ENCODE measurements at regions not wholly inside any gene's neighbourhood (a gene's known extent, or its start where the extent isn't known, plus 50 kb on each side); places are given as distances from the start of the nearest gene placed in this dataset.

- Mint-ChIP-seq H3K27ac (peak overlapping the region; percentile 19), H3K27me3 (no peaks in the 10 kb centered on the region), H3K4me1 (ENCODE audit: low read depth) (peaks cover 11% of the 10 kb centered on the region), H3K9me3 (ENCODE audit: low read depth) (peaks cover 6% of the 10 kb centered on the region), H3K36me3 (ENCODE audit: insufficient read depth) (no peaks in the 10 kb centered on the region), H3K4me3 (ENCODE audit: low read depth) (no peak overlapping the region)
- TF ChIP-seq CTCF (IDR thresholded peaks at IDR 0.05; ENCODE audit: unreplicated experiment): no peak
- DNase-seq (ENCODE audit: low spot score, unreplicated experiment): no peak
Measured at GRCh38 chr4:140316799-140317198, 56.6 kb upstream of the SCOC start.

DNA sequence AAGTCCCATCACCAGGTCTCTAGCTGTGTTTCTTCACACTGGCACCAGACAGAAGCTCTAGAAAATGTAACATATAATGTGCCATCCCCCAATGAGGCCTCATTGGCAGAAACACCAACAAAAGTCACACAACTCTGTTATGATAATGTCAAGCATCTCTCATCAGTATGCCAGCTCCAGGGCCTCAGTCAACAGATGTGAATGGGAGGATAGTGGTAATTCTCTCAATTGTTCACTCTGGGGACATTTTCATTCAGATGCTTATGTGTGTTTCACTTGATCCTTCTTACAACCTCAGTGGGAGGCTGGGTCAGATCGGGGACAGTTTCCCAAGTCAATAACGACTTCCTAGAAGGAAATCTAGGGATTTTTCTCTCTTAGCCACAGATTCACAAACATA lies 57.5 kb upstream of the SCOC start:
- no peak overlapping the region for H3K27ac Mint-ChIP-seq
- no peak for TF ChIP-seq CTCF (IDR thresholded peaks at IDR 0.05; ENCODE audit: unreplicated experiment)
- H3K27me3 Mint-ChIP-seq: no peaks in the 10 kb centered on the region
- no peaks in the 10 kb centered on the region for H3K9me3 Mint-ChIP-seq (ENCODE audit: low read depth)
- no peak overlapping the region for H3K4me3 Mint-ChIP-seq (ENCODE audit: low read depth)
- no peaks in the 10 kb centered on the region for H3K36me3 Mint-ChIP-seq (ENCODE audit: insufficient read depth)
- peaks cover 11% of the 10 kb centered on the region for H3K4me1 Mint-ChIP-seq (ENCODE audit: low read depth)
- no peak for DNase-seq (ENCODE audit: low spot score, unreplicated experiment)

- H3K4me1 Mint-ChIP-seq (ENCODE audit: low read depth): peaks cover 11% of the 10 kb centered on the region
- no peak for TF ChIP-seq CTCF (IDR thresholded peaks at IDR 0.05; ENCODE audit: unreplicated experiment)
- H3K9me3 Mint-ChIP-seq (ENCODE audit: low read depth): no peaks in the 10 kb centered on the region
- H3K4me3 Mint-ChIP-seq (ENCODE audit: low read depth): no peak overlapping the region
- H3K27ac Mint-ChIP-seq: no peak overlapping the region
- no peaks in the 10 kb centered on the region for H3K36me3 Mint-ChIP-seq (ENCODE audit: insufficient read depth)
- no peak for DNase-seq (ENCODE audit: low spot score, unreplicated experiment)
- H3K27me3 Mint-ChIP-seq: peaks cover 3% of the 10 kb centered on the region
Measured at GRCh38 chr4:140315438-140315837, 58.0 kb upstream of the SCOC start.

- H3K4me1 Mint-ChIP-seq (ENCODE audit: low read depth): peaks cover 11% of the 10 kb centered on the region
- H3K27me3 Mint-ChIP-seq: peaks cover 3% of the 10 kb centered on the region
- no peak for DNase-seq (ENCODE audit: low spot score, unreplicated experiment)
- no peaks in the 10 kb centered on the region for H3K36me3 Mint-ChIP-seq (ENCODE audit: insufficient read depth)
- H3K4me3 Mint-ChIP-seq (ENCODE audit: low read depth): no peak overlapping the region
- no peak for TF ChIP-seq CTCF (IDR thresholded peaks at IDR 0.05; ENCODE audit: unreplicated experiment)
- H3K27ac Mint-ChIP-seq: no peak overlapping the region
- no peaks in the 10 kb centered on the region for H3K9me3 Mint-ChIP-seq (ENCODE audit: low read depth)
Measured at GRCh38 chr4:140315019-140315418, 58.4 kb upstream of the SCOC start.

DNA sequence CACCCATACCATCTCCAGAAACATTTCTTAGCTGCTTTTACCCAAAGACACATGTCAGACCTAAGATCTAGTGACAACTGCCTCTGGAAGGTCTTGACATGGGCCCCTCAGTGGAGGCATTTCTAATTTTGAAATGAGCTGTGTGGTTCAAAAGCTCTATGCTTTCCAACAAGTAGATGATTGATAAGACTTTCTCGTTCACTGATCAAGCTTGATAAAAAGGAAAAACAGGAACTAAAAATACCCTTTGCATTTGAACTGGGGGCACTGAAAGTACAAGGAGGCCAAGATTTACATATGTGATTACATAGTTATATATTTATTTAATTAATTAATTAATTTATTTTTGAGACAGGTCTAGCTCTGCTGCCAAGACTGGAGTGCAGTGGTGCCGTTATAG lies 61.3 kb upstream of the SCOC start:
- H3K9me3 Mint-ChIP-seq (ENCODE audit: low read depth): no peaks in the 10 kb centered on the region
- H3K36me3 Mint-ChIP-seq (ENCODE audit: insufficient read depth): no peaks in the 10 kb centered on the region
- H3K27me3 Mint-ChIP-seq: peaks cover 6% of the 10 kb centered on the region
- H3K27ac Mint-ChIP-seq: no peak overlapping the region
- H3K4me3 Mint-ChIP-seq (ENCODE audit: low read depth): no peak overlapping the region
- TF ChIP-seq CTCF (IDR thresholded peaks at IDR 0.05; ENCODE audit: unreplicated experiment): no peak
- H3K4me1 Mint-ChIP-seq (ENCODE audit: low read depth): peaks cover 8% of the 10 kb centered on the region
- DNase-seq (ENCODE audit: low spot score, unreplicated experiment): no peak

Data from progenitor cell of endocrine pancreas (in vitro differentiated cells).